Panc1 (cell line): ENCODE measurements at regions not wholly inside any gene's neighbourhood (a gene's known extent, or its start where the extent isn't known, plus 50 kb on each side); places are given as distances from the start of the nearest gene placed in this dataset.

Experiments
- ATAC-seq: fragments of 200-7000 bp; cut with Tn5 transposase; 2 replicates; pipeline ENCODE4 v1.9.1; 2020; ENCODE audit warnings: mild to moderate bottlenecking, moderate library complexity
- BruUV-seq: library from RNA; stranded (reverse); fragments of 400-500 nt; replicated peaks from 2 replicates; lab custom pipeline; 2021; lab: Mats Ljungman, UMichigan
- CTCF ChIA-PET: fragments of 300-600 bp; sonication (Branson Sonifier 250); formaldehyde crosslinking; loops from one replicate; lab custom pipeline; 2022; ENCODE audit warnings: antibody characterized with exemption; lab: Charles Lee
- POLR2A ChIA-PET: fragments of 300-600 bp; sonication (Branson Sonifier 250); formaldehyde crosslinking; loops from one replicate; lab custom pipeline; 2022; ENCODE audit warnings: antibody characterized with exemption; lab: Charles Lee
- DNase-seq: peaks from one replicate; pipeline ENCODE4 v3.0.0-alpha.2; 2010; ENCODE audit warnings: low read depth, low spot score
- H3K27ac ChIP-seq: 2 replicates; pipeline ENCODE4 v1.5.1; 2011; ENCODE audit warnings: mild to moderate bottlenecking, low read length, inconsistent platforms
- H3K27me3 ChIP-seq: fragments of 200-500 bp; sonication (Bioruptor generic); 2 replicates; pipeline ENCODE4 v1.6.0; 2014; ENCODE audit warnings: low read length, inconsistent platforms; ENCODE audit not compliant: control insufficient read depth, insufficient read depth
- H3K36me3 ChIP-seq: fragments of 200-500 bp; sonication (Bioruptor generic); 2 replicates; pipeline ENCODE4 v1.5.1; 2014; ENCODE audit warnings: inconsistent platforms, mild to moderate bottlenecking, low read length, moderate library complexity; ENCODE audit not compliant: control insufficient read depth, insufficient read depth
- H3K4me1 ChIP-seq: 2 replicates; pipeline ENCODE4 v1.5.1; 2011; ENCODE audit warnings: inconsistent platforms, mild to moderate bottlenecking, low read length, moderate library complexity; ENCODE audit not compliant: control insufficient read depth, insufficient read depth
- H3K4me3 ChIP-seq, 2 experiments: 2 replicates each; pipeline ENCODE4 v1.5.1; 2011 to 2012; ENCODE audit warnings: low read depth in 2 of 2, low read length in 2 of 2, mild to moderate bottlenecking in 2 of 2, inconsistent platforms in 1 of 2, moderate library complexity in 1 of 2
- H3K9me3 ChIP-seq: fragments of 200-500 bp; sonication (Bioruptor generic); 2 replicates; pipeline ENCODE4 v1.5.1; 2014; ENCODE audit warnings: low read depth, mild to moderate bottlenecking, inconsistent platforms, low read length, moderate library complexity; ENCODE audit not compliant: control insufficient read depth, insufficient read depth
- CTCF ChIP-seq: fragments of 450-650 bp; IDR thresholded peaks from 2 replicates; pipeline ENCODE4 v1.5.1; 2017; ENCODE audit warnings: mild to moderate bottlenecking
- POLR2AphosphoS5 ChIP-seq: IDR thresholded peaks from 2 replicates; pipeline ENCODE4 v1.6.1; 2012; ENCODE audit warnings: mild to moderate bottlenecking, low read depth, low read length, moderate library complexity
- REST ChIP-seq, 2 experiments: IDR thresholded peaks; 2 replicates each; pipeline ENCODE4 v1.6.1; 2011 to 2012; ENCODE audit warnings: low read depth in 2 of 2, control low read depth in 1 of 2, low read length in 1 of 2, mild to moderate bottlenecking in 1 of 2, moderate library complexity in 1 of 2; ENCODE audit not compliant: insufficient read depth in 1 of 2
- SIN3A ChIP-seq: IDR thresholded peaks from 2 replicates; pipeline ENCODE4 v1.6.1; 2012; ENCODE audit warnings: low read depth, mild to moderate bottlenecking, low read length, moderate library complexity, borderline replicate concordance; ENCODE audit not compliant: insufficient read depth
- TCF7L2 ChIP-seq: IDR thresholded peaks from 2 replicates; pipeline ENCODE4 v1.6.1; 2011; ENCODE audit warnings: mild to moderate bottlenecking, low read depth, low read length, inconsistent platforms
- in situ Hi-C: cut with HindIII; loops from 2 replicates; pipeline ENCODE4 v1.10.0; 2016; ENCODE audit warnings: low sequenced_read_pairs, low pct_unique_long_range_greater_than_20kb
- intact Hi-C: fragments of 100-400 bp; cut with micrococcal nuclease; formaldehyde crosslinking; loops from one replicate; pipeline ENCODE4 v1.10.0; 2022; ENCODE audit not compliant: unreplicated experiment

- POLR2A ChIA-PET, result no interaction called here
- Histone ChIP-seq H3K4me1 (no peaks in the 10 kb centered on the region), H3K27ac (no peak overlapping the region), H3K27me3 (no peaks in the 10 kb centered on the region), H3K36me3 (no peaks in the 10 kb centered on the region), H3K9me3 (no peaks in the 10 kb centered on the region), H3K4me3 (no peak overlapping the region)
- TF ChIP-seq CTCF (no peak), TCF7L2 (no peak), SIN3A (no peak), POLR2AphosphoS5 (no peak), REST (IDR thresholded peaks at IDR 0.05; ENCODE audit: insufficient read depth in 1 of 2, low read depth in 2 of 2, low read length in 1 of 2) (no peak)
- ATAC-seq, result no peak
- no TSS peak for BruUV-seq
- CTCF ChIA-PET, result no interaction called here
- in situ Hi-C loops (no loop called here), intact Hi-C loops (no loop called here)
- DNase-seq, result no peak
Measured at GRCh38 chr4:13292372-13292771, 191.8 kb downstream of the RAB28 start.

DNA sequence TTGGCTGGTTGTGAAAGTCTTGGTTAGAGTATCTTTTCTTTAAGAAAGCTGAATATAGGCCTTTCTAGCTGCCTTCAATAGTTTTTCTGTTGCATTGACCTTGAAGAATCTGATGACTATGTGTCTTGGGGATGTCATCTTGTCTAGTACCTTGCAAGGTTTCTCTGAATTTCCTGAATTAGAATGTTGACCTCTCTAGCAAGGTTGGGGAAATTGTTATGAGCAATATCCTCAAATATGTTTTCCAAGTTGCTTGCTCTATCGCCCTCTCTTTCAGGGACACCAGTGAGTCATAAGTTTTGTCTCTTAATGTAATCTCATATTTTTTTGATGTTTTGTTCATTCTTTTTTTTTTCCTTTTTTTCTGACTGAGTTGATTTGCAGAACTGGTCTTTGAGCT, 194.7 kb downstream of the RAB28 start:
- in situ Hi-C loops (no loop called here), intact Hi-C loops (no loop called here)
- no peak overlapping the region for H3K4me3 ChIP-seq
- H3K4me1 ChIP-seq, result no peaks in the 10 kb centered on the region
- ATAC-seq, result no peak
- no peaks in the 10 kb centered on the region for H3K27me3 ChIP-seq
- H3K36me3 ChIP-seq, result no peaks in the 10 kb centered on the region
- BruUV-seq, result no TSS peak
- DNase-seq, result no peak
- no peak overlapping the region for H3K27ac ChIP-seq
- ChIA-PET CTCF (no interaction called here), POLR2A (no interaction called here)
- TF ChIP-seq POLR2AphosphoS5 (no peak), TCF7L2 (no peak), SIN3A (no peak), REST (IDR thresholded peaks at IDR 0.05; ENCODE audit: insufficient read depth in 1 of 2, low read depth in 2 of 2, low read length in 1 of 2) (no peak), CTCF (no peak)
- no peaks in the 10 kb centered on the region for H3K9me3 ChIP-seq
